Vagina (tissue), 2 donors: ENCODE measurements at regions not wholly inside any gene's neighbourhood (a gene's known extent, or its start where the extent isn't known, plus 50 kb on each side); places are given as distances from the start of the nearest gene placed in this dataset.

ENCODE experiments used
- DNase-seq, 2 donors: peaks; one replicate each; pipeline ENCODE4 v3.0.0-alpha.2; 2017; ENCODE audit errors: extremely low spot score in 2 of 2
- H3K27ac ChIP-seq: fragments of 200-600 bp; sonication (generic); one replicate; pipeline ENCODE4 v1.5.1; 2019
- H3K27me3 ChIP-seq: fragments of 200-600 bp; sonication (generic); one replicate; pipeline ENCODE4 v1.5.1; 2019
- H3K36me3 ChIP-seq, 2 donors: fragments of 200-600 bp; sonication (generic); one replicate each; pipeline ENCODE4 v1.5.1; 2017 to 2019
- H3K4me1 ChIP-seq: fragments of 200-600 bp; sonication (generic); one replicate; pipeline ENCODE4 v1.5.1; 2019
- H3K4me3 ChIP-seq, 2 donors: fragments of 200-600 bp; sonication (generic); 1 replicate in 1 of 2; 2 replicates in 1 of 2; pipeline ENCODE4 v1.5.1; 2016 to 2019
- H3K9me3 ChIP-seq: fragments of 200-600 bp; sonication (generic); one replicate; pipeline ENCODE4 v1.5.1; 2019
- CTCF ChIP-seq, 3 experiments: fragments of 450-650 bp in 2 of 3; fragments of 200-600 bp in 1 of 3; sonication (generic) in 1 of 3; IDR thresholded peaks; one replicate each; pipeline ENCODE4 v1.5.1; 2017 to 2019; ENCODE audit warnings: antibody characterized with exemption in 3 of 3, mild to moderate bottlenecking in 2 of 3, moderate library complexity in 2 of 3
- POLR2A ChIP-seq, 2 donors: fragments of 450-650 bp; IDR thresholded peaks; one replicate each; pipeline ENCODE4 v1.6.1; 2017; ENCODE audit warnings: antibody characterized with exemption in 2 of 2, mild to moderate bottlenecking in 2 of 2, moderate library complexity in 2 of 2
- POLR2AphosphoS5 ChIP-seq, 2 donors: sonication (generic); formaldehyde crosslinking; IDR thresholded peaks; one replicate each; pipeline ENCODE4 v1.9.0; 2017; ENCODE audit warnings: antibody characterized with exemption in 2 of 2, mild to moderate bottlenecking in 2 of 2, low read depth in 1 of 2; ENCODE audit not compliant: insufficient read depth in 1 of 2
- intact Hi-C: fragments of 100-400 bp; cut with DNase I; formaldehyde crosslinking; loops from one replicate; pipeline ENCODE4 v1.15.1; 2023

GRCh38 chr15:23846218-23846617 is 159.1 kb upstream of the NDN start:
- intact Hi-C loops, result no loop called here
- no peak for TF ChIP-seq POLR2A (IDR thresholded peaks at IDR 0.05)
- TF ChIP-seq POLR2AphosphoS5 (IDR thresholded peaks at IDR 0.05; ENCODE audit: insufficient read depth in 1 of 2, low read depth in 1 of 2), result no peak
- H3K4me3 ChIP-seq, result no peak overlapping the region

DNA sequence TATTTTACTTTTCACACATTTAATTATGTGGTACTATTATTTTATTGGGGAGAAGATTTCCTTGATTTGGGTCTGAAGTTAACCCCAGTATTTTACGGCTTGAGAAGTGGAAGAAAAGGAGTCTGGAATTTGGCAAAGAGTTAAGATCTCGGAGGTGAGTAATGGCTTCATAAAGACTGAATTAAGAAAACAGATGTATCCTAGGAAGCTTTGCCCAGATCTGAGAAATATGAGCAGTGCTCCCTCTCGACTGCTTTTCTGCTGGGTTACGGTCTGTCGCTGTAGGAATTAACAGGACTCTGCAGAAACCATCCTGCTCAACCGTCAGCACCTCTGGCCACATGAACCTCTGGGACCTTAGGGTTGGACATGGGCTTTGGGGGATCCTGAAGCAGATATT is 163.6 kb upstream of the NDN start:
- DNase-seq, result no peak
- Histone ChIP-seq H3K27ac (no peak overlapping the region), H3K4me1 (no peaks in the 10 kb centered on the region), H3K9me3 (no peaks in the 10 kb centered on the region), H3K36me3 (no peaks in the 10 kb centered on the region), H3K27me3 (no peaks in the 10 kb centered on the region), H3K4me3 (no peak overlapping the region)
- TF ChIP-seq CTCF (IDR thresholded peaks at IDR 0.05), result no peak
- no peak for TF ChIP-seq POLR2AphosphoS5 (IDR thresholded peaks at IDR 0.05; ENCODE audit: insufficient read depth in 1 of 2, low read depth in 1 of 2)
- TF ChIP-seq POLR2A (IDR thresholded peaks at IDR 0.05), result no peak
- intact Hi-C loops, result no loop called here

More at GRCh38 chr15:23846218-23846617, 159.1 kb upstream of the NDN start:
- Histone ChIP-seq H3K36me3 (no peaks in the 10 kb centered on the region), H3K27me3 (no peaks in the 10 kb centered on the region), H3K9me3 (no peaks in the 10 kb centered on the region), H3K27ac (no peak overlapping the region), H3K4me1 (no peaks in the 10 kb centered on the region)
- DNase-seq, result no peak

- H3K27me3 ChIP-seq, result no peaks in the 10 kb centered on the region
- H3K4me1 ChIP-seq, result no peaks in the 10 kb centered on the region
- no peak for DNase-seq
- H3K27ac ChIP-seq, result no peak overlapping the region
- H3K4me3 ChIP-seq, result no peak overlapping the region
- H3K36me3 ChIP-seq, result no peaks in the 10 kb centered on the region
- intact Hi-C loops, result no loop called here
- no peak for TF ChIP-seq POLR2A (IDR thresholded peaks at IDR 0.05)
- TF ChIP-seq POLR2AphosphoS5 (IDR thresholded peaks at IDR 0.05; ENCODE audit: insufficient read depth in 1 of 2, low read depth in 1 of 2), result no peak
- no peak for TF ChIP-seq CTCF (IDR thresholded peaks at IDR 0.05)
- no peaks in the 10 kb centered on the region for H3K9me3 ChIP-seq
Measured at GRCh38 chr15:23851921-23852320, 164.8 kb upstream of the NDN start.

GRCh38 chr15:23853286-23853685 is 166.2 kb upstream of the NDN start:
- Histone ChIP-seq H3K27me3 (no peaks in the 10 kb centered on the region), H3K4me3 (no peak overlapping the region), H3K4me1 (no peaks in the 10 kb centered on the region), H3K27ac (no peak overlapping the region), H3K36me3 (no peaks in the 10 kb centered on the region), H3K9me3 (no peaks in the 10 kb centered on the region)
- no peak for TF ChIP-seq POLR2AphosphoS5 (IDR thresholded peaks at IDR 0.05; ENCODE audit: insufficient read depth in 1 of 2, low read depth in 1 of 2)
- no peak for TF ChIP-seq CTCF (IDR thresholded peaks at IDR 0.05)
- TF ChIP-seq POLR2A (IDR thresholded peaks at IDR 0.05), result no peak
- intact Hi-C loops, result no loop called here
- DNase-seq, result no peak

- Histone ChIP-seq H3K36me3 (no peaks in the 10 kb centered on the region), H3K4me3 (no peak overlapping the region), H3K27me3 (no peaks in the 10 kb centered on the region), H3K27ac (no peak overlapping the region), H3K4me1 (no peaks in the 10 kb centered on the region), H3K9me3 (no peaks in the 10 kb centered on the region)
- no peak for DNase-seq
- TF ChIP-seq CTCF (IDR thresholded peaks at IDR 0.05), result no peak
- TF ChIP-seq POLR2AphosphoS5 (IDR thresholded peaks at IDR 0.05; ENCODE audit: insufficient read depth in 1 of 2, low read depth in 1 of 2), result no peak
- intact Hi-C loops, result no loop called here
Measured at GRCh38 chr15:23854203-23854911, 167.3 kb upstream of the NDN start.
